Iris pigment epithelial cell (primary cell): ENCODE measurements at regions not wholly inside any gene's neighbourhood (a gene's known extent, or its start where the extent isn't known, plus 50 kb on each side); places are given as distances from the start of the nearest gene placed in this dataset.
"Not testable (repeated sequence)": the region's sequence is repeated elsewhere in the genome, so short reads cannot be mapped to it uniquely, and the experiment has no call there.

Experiments
- DNase-seq: peaks from one replicate; pipeline ENCODE4 v3.0.0-alpha.2; 2011; ENCODE audit warnings: low read depth

GRCh38 chrX:66912417-66912816 is 273.5 kb upstream of the EDA2R start:
- no peak for DNase-seq

GRCh38 chrX:66902081-66902480 is 263.2 kb upstream of the EDA2R start:
- no peak for DNase-seq

- no peak for DNase-seq
Measured at GRCh38 chrX:66900886-66901285, 262.0 kb upstream of the EDA2R start.

- no peak for DNase-seq
Measured at GRCh38 chrX:66892004-66892403, 253.1 kb upstream of the EDA2R start.

GRCh38 chrX:66889418-66889817 is 250.5 kb upstream of the EDA2R start:
- DNase-seq = no peak

- no peak for DNase-seq
Measured at GRCh38 chrX:66882101-66882500, 243.2 kb upstream of the EDA2R start.

- DNase-seq = no peak
Measured at GRCh38 chrX:66876776-66877175, 237.9 kb upstream of the EDA2R start.

GRCh38 chrX:66872771-66873170 is 233.9 kb upstream of the EDA2R start:
- DNase-seq = no peak

- DNase-seq = no peak
Measured at GRCh38 chrX:66863721-66864120, 224.8 kb upstream of the EDA2R start.

- DNase-seq = no peak
Measured at GRCh38 chrX:66833426-66833825, 194.5 kb upstream of the EDA2R start.

- DNase-seq = no peak
Measured at GRCh38 chrX:66815227-66815626, 176.3 kb upstream of the EDA2R start.

GRCh38 chrX:66794514-66794913 is 155.6 kb upstream of the EDA2R start:
- not testable (repeated sequence) for DNase-seq

GRCh38 chrX:66766318-66766717 is 127.4 kb upstream of the EDA2R start:
- no peak for DNase-seq

GRCh38 chrX:66760651-66761050 is 121.8 kb upstream of the EDA2R start:
- DNase-seq = peak; percentile 1

- DNase-seq = no peak
Measured at GRCh38 chrX:66756717-66757116, 117.8 kb upstream of the EDA2R start.

- peak; percentile 4 for DNase-seq
Measured at GRCh38 chrX:66751136-66751782, 112.4 kb upstream of the EDA2R start.

GRCh38 chrX:66744519-66744918 is 105.6 kb upstream of the EDA2R start:
- not testable (repeated sequence) for DNase-seq

- DNase-seq = peak; percentile 43
Measured at GRCh38 chrX:66731398-66731797, 92.5 kb upstream of the EDA2R start.

GRCh38 chrX:66728818-66729271 is 90.0 kb upstream of the EDA2R start:
- DNase-seq = peak; percentile 67

- no peak for DNase-seq
Measured at GRCh38 chrX:66717926-66718325, 79.0 kb upstream of the EDA2R start.

GRCh38 chrX:66698273-66699204 is 59.7 kb upstream of the EDA2R start:
- DNase-seq = no peak

- not testable (repeated sequence) for DNase-seq
Measured at GRCh38 chrX:66692512-66692911, 53.6 kb upstream of the EDA2R start.
